ENCODE measurements at regions not wholly inside any gene's neighbourhood (a gene's known extent, or its start where the extent isn't known, plus 50 kb on each side); places are given as distances from the start of the nearest gene placed in this dataset.

GRCh38 chr5:27276119-27276518, 237.7 kb upstream of the CDH9 start:
- no peak for DNase-seq (ENCODE audit: low spot score)

- DNase-seq (ENCODE audit: low spot score): no peak
Observed at GRCh38 chr5:27275345-27275744, 237.0 kb upstream of the CDH9 start.

- no peak for DNase-seq (ENCODE audit: low spot score)
Observed at GRCh38 chr5:27269766-27270165, 231.4 kb upstream of the CDH9 start.

GRCh38 chr5:27267209-27267824, 228.9 kb upstream of the CDH9 start:
- no peak for DNase-seq (ENCODE audit: low spot score)

- no peak for DNase-seq (ENCODE audit: low spot score)
Observed at GRCh38 chr5:27266184-27266583, 227.8 kb upstream of the CDH9 start.

- no peak for DNase-seq (ENCODE audit: low spot score)
Observed at GRCh38 chr5:27257696-27258095, 219.3 kb upstream of the CDH9 start.

- no peak for DNase-seq (ENCODE audit: low spot score)
Observed at GRCh38 chr5:27252911-27253310, 214.5 kb upstream of the CDH9 start.

- no peak for DNase-seq (ENCODE audit: low spot score)
Observed at GRCh38 chr5:27242258-27242626, 203.9 kb upstream of the CDH9 start.

GRCh38 chr5:27241564-27242257, 203.3 kb upstream of the CDH9 start:
- DNase-seq (ENCODE audit: low spot score): no peak

- no peak for DNase-seq (ENCODE audit: low spot score)
Observed at GRCh38 chr5:27240791-27241190, 202.4 kb upstream of the CDH9 start.

- no peak for DNase-seq (ENCODE audit: low spot score)
Observed at GRCh38 chr5:27234916-27235315, 196.5 kb upstream of the CDH9 start.

GRCh38 chr5:27221410-27221809, 183.0 kb upstream of the CDH9 start:
- DNase-seq (ENCODE audit: low spot score): no peak

GRCh38 chr5:27220752-27221151, 182.4 kb upstream of the CDH9 start:
- no peak for DNase-seq (ENCODE audit: low spot score)

GRCh38 chr5:27217977-27218376, 179.6 kb upstream of the CDH9 start:
- DNase-seq (ENCODE audit: low spot score): no peak

GRCh38 chr5:27217155-27217956, 179.0 kb upstream of the CDH9 start:
- DNase-seq (ENCODE audit: low spot score): no peak

GRCh38 chr5:27216367-27216950, 178.1 kb upstream of the CDH9 start:
- DNase-seq (ENCODE audit: low spot score): no peak

GRCh38 chr5:27208051-27208450, 169.7 kb upstream of the CDH9 start:
- no peak for DNase-seq (ENCODE audit: low spot score)

GRCh38 chr5:27191786-27192510, 153.6 kb upstream of the CDH9 start:
- no peak for DNase-seq (ENCODE audit: low spot score)

- no peak for DNase-seq (ENCODE audit: low spot score)
Observed at GRCh38 chr5:27172693-27173092, 134.3 kb upstream of the CDH9 start.

- DNase-seq (ENCODE audit: low spot score): no peak
Observed at GRCh38 chr5:27171761-27172261, 133.4 kb upstream of the CDH9 start.

- DNase-seq (ENCODE audit: low spot score): no peak
Observed at GRCh38 chr5:27158775-27159174, 120.4 kb upstream of the CDH9 start.

- DNase-seq (ENCODE audit: low spot score): no peak
Observed at GRCh38 chr5:27158171-27158570, 119.8 kb upstream of the CDH9 start.
